ENCODE measurements at regions not wholly inside any gene's neighbourhood (a gene's known extent, or its start where the extent isn't known, plus 50 kb on each side); places are given as distances from the start of the nearest gene placed in this dataset.

DNA sequence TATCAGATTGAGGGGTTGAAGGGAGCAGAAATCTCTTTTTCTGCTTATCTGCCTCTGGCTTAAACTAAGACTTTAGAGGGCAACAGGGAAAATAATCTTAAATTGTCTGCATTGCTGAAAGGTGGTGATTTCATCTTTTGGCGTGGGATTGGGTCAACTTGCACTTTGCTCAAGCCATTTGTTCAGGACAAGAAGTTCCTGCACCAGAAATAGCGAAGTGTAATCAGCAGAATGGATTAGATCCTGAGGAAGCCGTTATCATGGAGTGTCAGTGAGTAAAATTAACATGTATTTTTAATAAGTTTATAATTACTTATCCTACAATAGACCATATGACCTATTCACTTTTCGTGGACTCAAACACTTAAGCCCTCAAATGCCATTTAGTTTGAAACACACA lies 249.3 kb downstream of the CD83 start:
- no peaks in the 10 kb centered on the region for H3K9me3 ChIP-seq
- 64 to 71% methylated on average over 4 of the region's 4 CpGs for WGBS, 2 donors
- no peaks in the 10 kb centered on the region for H3K4me1 ChIP-seq

DNA sequence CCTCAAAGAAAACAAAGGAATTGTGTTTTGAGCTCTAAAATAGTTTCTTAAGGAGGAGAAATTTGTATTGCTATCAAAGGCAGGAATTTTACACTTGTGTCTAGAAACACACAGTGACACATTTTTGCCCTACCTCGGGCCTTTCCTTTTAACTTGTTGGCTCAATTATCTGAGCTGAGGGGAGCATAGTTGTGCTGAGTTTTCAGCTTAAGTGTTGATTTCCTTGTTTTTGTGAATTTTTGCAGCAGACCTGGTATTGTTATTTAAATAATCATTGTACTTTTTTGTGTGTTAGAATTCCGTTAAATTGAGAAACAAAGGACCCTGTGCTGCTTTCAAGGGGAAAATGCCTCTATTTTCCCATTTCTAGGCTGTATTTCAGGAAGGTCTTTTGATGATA lies 249.7 kb downstream of the CD83 start:
- intact Hi-C loops (cut with DNase I) = no loop called here
- 76 to 87% methylated on average over 2 of the region's 2 CpGs for WGBS, 2 donors
- ATAC-seq (no peak), DNase-seq (no peak)
- TF ChIP-seq, protein P1, sequence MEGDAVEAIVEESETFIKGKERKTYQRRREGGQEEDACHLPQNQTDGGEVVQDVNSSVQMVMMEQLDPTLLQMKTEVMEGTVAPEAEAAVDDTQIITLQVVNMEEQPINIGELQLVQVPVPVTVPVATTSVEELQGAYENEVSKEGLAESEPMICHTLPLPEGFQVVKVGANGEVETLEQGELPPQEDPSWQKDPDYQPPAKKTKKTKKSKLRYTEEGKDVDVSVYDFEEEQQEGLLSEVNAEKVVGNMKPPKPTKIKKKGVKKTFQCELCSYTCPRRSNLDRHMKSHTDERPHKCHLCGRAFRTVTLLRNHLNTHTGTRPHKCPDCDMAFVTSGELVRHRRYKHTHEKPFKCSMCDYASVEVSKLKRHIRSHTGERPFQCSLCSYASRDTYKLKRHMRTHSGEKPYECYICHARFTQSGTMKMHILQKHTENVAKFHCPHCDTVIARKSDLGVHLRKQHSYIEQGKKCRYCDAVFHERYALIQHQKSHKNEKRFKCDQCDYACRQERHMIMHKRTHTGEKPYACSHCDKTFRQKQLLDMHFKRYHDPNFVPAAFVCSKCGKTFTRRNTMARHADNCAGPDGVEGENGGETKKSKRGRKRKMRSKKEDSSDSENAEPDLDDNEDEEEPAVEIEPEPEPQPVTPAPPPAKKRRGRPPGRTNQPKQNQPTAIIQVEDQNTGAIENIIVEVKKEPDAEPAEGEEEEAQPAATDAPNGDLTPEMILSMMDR (IDR thresholded peaks at IDR 0.05) = no peak
- TF ChIP-seq POLR2A (IDR thresholded peaks at IDR 0.05) = no peak
- Histone ChIP-seq H3K27ac (no peak overlapping the region), H3K4me3 (no peak overlapping the region), H3K36me3 (replicated peaks in 1 of 2; ENCODE audit: insufficient read depth in 1 of 2, low read depth in 2 of 2) (no peaks in the 10 kb centered on the region), H3K4me1 (no peaks in the 10 kb centered on the region), H3K9me3 (no peaks in the 10 kb centered on the region), H3K27me3 (no peaks in the 10 kb centered on the region)

More for the DNA sequence above, 249.3 kb downstream of the CD83 start:
- no peak for ATAC-seq
- intact Hi-C loops (cut with DNase I) = no loop called here
- no peak overlapping the region for H3K27ac ChIP-seq
- TF ChIP-seq, protein P1 (IDR thresholded peaks at IDR 0.05) = no peak
- no peak for TF ChIP-seq POLR2A (IDR thresholded peaks at IDR 0.05)
- no peaks in the 10 kb centered on the region for H3K36me3 ChIP-seq (replicated peaks in 1 of 2; ENCODE audit: insufficient read depth in 1 of 2, low read depth in 2 of 2)
- H3K4me3 ChIP-seq = no peak overlapping the region
- peak in 1 of 4 donors; percentile 19 for DNase-seq
- H3K27me3 ChIP-seq = no peaks in the 10 kb centered on the region

DNA sequence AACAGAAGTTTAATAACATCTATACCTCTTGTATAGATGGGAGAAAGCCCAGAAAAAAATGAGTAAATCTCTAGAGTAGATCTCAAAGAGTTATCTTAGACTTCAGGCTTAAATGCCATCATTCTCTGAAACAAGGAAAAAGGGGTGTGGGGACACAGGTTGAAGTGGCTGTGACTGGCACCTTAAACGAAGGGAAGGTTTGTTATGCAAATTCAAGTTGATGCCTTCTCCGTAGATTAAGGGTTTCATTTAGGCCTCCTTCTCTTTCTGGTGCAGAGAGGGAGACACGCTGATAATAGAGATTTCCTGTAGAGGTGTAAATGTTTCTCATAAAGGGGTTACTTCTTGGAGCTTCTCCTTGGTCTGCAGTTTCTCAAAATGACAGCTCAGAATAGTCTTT lies 252.1 kb downstream of the CD83 start:
- H3K27ac ChIP-seq = no peak overlapping the region
- no peaks in the 10 kb centered on the region for H3K27me3 ChIP-seq
- H3K4me3 ChIP-seq = no peak overlapping the region
- H3K4me1 ChIP-seq = no peaks in the 10 kb centered on the region
- no peaks in the 10 kb centered on the region for H3K36me3 ChIP-seq (replicated peaks in 1 of 2; ENCODE audit: insufficient read depth in 1 of 2, low read depth in 2 of 2)
- no peak for TF ChIP-seq POLR2A (IDR thresholded peaks at IDR 0.05)
- TF ChIP-seq, protein P1 (IDR thresholded peaks at IDR 0.05) = no peak
- WGBS, 2 donors = 89 to 91% methylated on average over 3 of the region's 3 CpGs
- H3K9me3 ChIP-seq = no peaks in the 10 kb centered on the region
- ATAC-seq (no peak), DNase-seq (no peak)
- intact Hi-C loops (cut with DNase I) = no loop called here

DNA sequence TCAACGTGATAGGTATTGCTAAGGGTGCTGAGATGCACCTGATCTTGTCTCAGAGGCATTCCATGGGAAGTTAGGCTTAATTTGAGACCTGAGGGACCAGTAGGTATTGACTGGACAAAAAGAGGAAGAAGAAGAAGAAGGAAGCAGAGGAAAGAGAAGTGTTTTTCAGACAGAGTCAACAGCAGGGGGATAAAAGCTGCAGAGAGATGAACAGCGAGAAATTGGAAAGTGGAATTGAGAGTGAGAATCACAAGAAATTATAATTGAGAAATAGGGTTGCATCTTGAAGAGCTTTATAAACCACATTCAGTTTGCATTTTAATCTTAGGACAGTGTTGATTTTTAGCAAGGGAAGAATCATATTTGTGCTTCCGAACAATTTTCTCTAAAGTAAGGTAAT lies 254.0 kb downstream of the CD83 start:
- Histone ChIP-seq H3K4me1 (no peaks in the 10 kb centered on the region), H3K4me3 (no peak overlapping the region), H3K27me3 (no peaks in the 10 kb centered on the region), H3K36me3 (replicated peaks in 1 of 2; ENCODE audit: insufficient read depth in 1 of 2, low read depth in 2 of 2) (no peaks in the 10 kb centered on the region), H3K9me3 (no peaks in the 10 kb centered on the region), H3K27ac (no peak overlapping the region)
- no peak for TF ChIP-seq POLR2A (IDR thresholded peaks at IDR 0.05)
- TF ChIP-seq, protein P1 (IDR thresholded peaks at IDR 0.05) = no peak
- WGBS, 2 donors = 67 to 76% methylated on average over 3 of the region's 3 CpGs
- intact Hi-C loops (cut with DNase I) = no loop called here
- DNase-seq (no peak), ATAC-seq (no peak)

DNA sequence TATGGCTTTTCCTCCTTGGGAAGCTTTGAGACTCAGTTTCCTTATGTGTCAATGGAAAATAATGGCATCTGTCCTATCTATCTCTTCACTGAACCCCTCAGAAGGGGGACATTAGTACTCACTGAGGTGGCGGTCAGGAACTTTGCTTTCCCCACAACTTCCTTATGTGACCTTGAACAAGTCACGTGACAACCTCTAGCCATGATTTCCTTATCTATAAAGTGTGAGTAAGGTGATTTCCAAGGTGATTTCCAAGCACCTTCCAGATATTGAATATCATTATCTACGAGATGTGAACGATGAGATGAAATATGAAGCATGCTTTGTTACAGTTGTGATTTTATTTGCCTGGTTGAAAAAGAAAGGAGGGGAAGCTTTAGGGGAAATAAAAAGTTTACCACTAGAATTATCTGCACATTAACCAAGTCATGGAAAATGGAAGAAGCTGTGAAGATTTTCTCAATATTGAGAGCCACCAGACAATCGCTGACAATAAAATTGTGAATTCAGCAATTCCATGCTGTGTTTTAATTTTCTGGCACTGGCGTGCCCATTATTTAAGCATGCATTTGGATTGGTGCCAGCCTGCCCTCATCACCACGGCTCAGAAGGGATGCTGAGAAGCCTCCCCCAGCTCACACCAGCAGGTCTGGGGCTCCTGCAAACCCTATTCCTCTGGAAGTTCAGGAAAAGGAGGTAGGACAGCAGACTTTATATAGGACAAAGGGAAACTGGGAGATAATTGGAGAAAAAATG lies 255.3 kb downstream of the CD83 start:
- H3K4me3 ChIP-seq = no peak overlapping the region
- DNase-seq (no peak), ATAC-seq (no peak)
- no peaks in the 10 kb centered on the region for H3K27me3 ChIP-seq
- 43 to 44% methylated on average over 7 of the region's 7 CpGs for WGBS, 2 donors
- intact Hi-C loops (cut with DNase I) = no loop called here
- H3K9me3 ChIP-seq = no peaks in the 10 kb centered on the region
- H3K27ac ChIP-seq = no peak overlapping the region
- TF ChIP-seq POLR2A (IDR thresholded peaks at IDR 0.05) = no peak
- H3K4me1 ChIP-seq = no peaks in the 10 kb centered on the region
- H3K36me3 ChIP-seq (replicated peaks in 1 of 2; ENCODE audit: insufficient read depth in 1 of 2, low read depth in 2 of 2) = no peaks in the 10 kb centered on the region

All from body of pancreas (tissue), 4 donors.